Neural crest cell (in vitro differentiated cells): ENCODE measurements at regions not wholly inside any gene's neighbourhood (a gene's known extent, or its start where the extent isn't known, plus 50 kb on each side); places are given as distances from the start of the nearest gene placed in this dataset.

Experiments used
- DNase-seq: peaks from one replicate; pipeline ENCODE4 v3.0.0; 2021; ENCODE audit warnings: low read depth, mixed read lengths, low spot score
- H3K27ac Mint-ChIP-seq: one replicate; pipeline ENCODE4 v1.8.0; 2021; ENCODE audit warnings: mild to moderate bottlenecking, mixed read lengths; ENCODE audit not compliant: unreplicated experiment
- H3K27me3 Mint-ChIP-seq: 2 replicates; pipeline ENCODE4 v1.8.0; 2021; ENCODE audit warnings: low read depth, mild to moderate bottlenecking, mixed read lengths
- H3K36me3 Mint-ChIP-seq: 2 replicates; pipeline ENCODE4 v1.8.0; 2021; ENCODE audit warnings: low read depth, mild to moderate bottlenecking, mixed read lengths
- H3K4me1 Mint-ChIP-seq: 2 replicates; pipeline ENCODE4 v1.8.0; 2021; ENCODE audit warnings: mixed read lengths
- H3K4me3 Mint-ChIP-seq: one replicate; pipeline ENCODE4 v1.8.0; 2021; ENCODE audit warnings: mild to moderate bottlenecking, mixed read lengths
- H3K9me3 Mint-ChIP-seq: 2 replicates; pipeline ENCODE4 v1.8.0; 2021; ENCODE audit warnings: mixed read lengths
- CTCF ChIP-seq: fragments of 200-600 bp; sonication (generic); conservative IDR thresholded peaks from 2 replicates; pipeline ENCODE4 v1.5.0; 2021; ENCODE audit warnings: antibody characterized with exemption, mild to moderate bottlenecking

- no peak for TF ChIP-seq CTCF
- H3K4me1 Mint-ChIP-seq: no peaks in the 10 kb centered on the region
- no peak for DNase-seq
- peaks cover 7% of the 10 kb centered on the region for H3K9me3 Mint-ChIP-seq
- no peaks in the 10 kb centered on the region for H3K27me3 Mint-ChIP-seq
- no peak overlapping the region for H3K4me3 Mint-ChIP-seq
- H3K36me3 Mint-ChIP-seq: no peaks in the 10 kb centered on the region
- no peak overlapping the region for H3K27ac Mint-ChIP-seq
Measured at GRCh38 chr19:30638889-30639288, 266.7 kb downstream of the ZNF536 start.

GRCh38 chr19:30637926-30638325, 265.7 kb downstream of the ZNF536 start:
- Mint-ChIP-seq H3K4me1 (no peaks in the 10 kb centered on the region), H3K27me3 (no peaks in the 10 kb centered on the region), H3K9me3 (peaks cover 7% of the 10 kb centered on the region), H3K4me3 (no peak overlapping the region), H3K27ac (no peak overlapping the region), H3K36me3 (no peaks in the 10 kb centered on the region)
- no peak for DNase-seq
- TF ChIP-seq CTCF: no peak

- no peak overlapping the region for H3K4me3 Mint-ChIP-seq
- no peak for TF ChIP-seq CTCF
- no peaks in the 10 kb centered on the region for H3K4me1 Mint-ChIP-seq
- H3K27me3 Mint-ChIP-seq: no peaks in the 10 kb centered on the region
- peaks cover 7% of the 10 kb centered on the region for H3K9me3 Mint-ChIP-seq
- H3K27ac Mint-ChIP-seq: no peak overlapping the region
- H3K36me3 Mint-ChIP-seq: no peaks in the 10 kb centered on the region
- no peak for DNase-seq
Measured at GRCh38 chr19:30634996-30635975, 263.1 kb downstream of the ZNF536 start.

- no peaks in the 10 kb centered on the region for H3K36me3 Mint-ChIP-seq
- no peaks in the 10 kb centered on the region for H3K27me3 Mint-ChIP-seq
- no peaks in the 10 kb centered on the region for H3K4me1 Mint-ChIP-seq
- no peak for DNase-seq
- no peak for TF ChIP-seq CTCF
- H3K27ac Mint-ChIP-seq: no peak overlapping the region
- H3K4me3 Mint-ChIP-seq: no peak overlapping the region
- peaks cover 7% of the 10 kb centered on the region for H3K9me3 Mint-ChIP-seq
Measured at GRCh38 chr19:30634131-30634830, 262.1 kb downstream of the ZNF536 start.

- Mint-ChIP-seq H3K4me3 (no peak overlapping the region), H3K27me3 (no peaks in the 10 kb centered on the region), H3K4me1 (no peaks in the 10 kb centered on the region), H3K27ac (no peak overlapping the region), H3K9me3 (no peaks in the 10 kb centered on the region), H3K36me3 (no peaks in the 10 kb centered on the region)
- no peak for DNase-seq
- no peak for TF ChIP-seq CTCF
Measured at GRCh38 chr19:30631033-30631370, 258.8 kb downstream of the ZNF536 start.
